ENCODE measurements at regions not wholly inside any gene's neighbourhood (a gene's known extent, or its start where the extent isn't known, plus 50 kb on each side); places are given as distances from the start of the nearest gene placed in this dataset.

GRCh38 chr5:2208239-2208544 lies 325.5 kb upstream of the IRX4 start:
- Histone ChIP-seq H4K20me1 (replicated peaks in 1 of 2; ENCODE audit: control insufficient read depth in 1 of 2, insufficient read depth in 2 of 2, low read length in 2 of 2) (no peaks in the 10 kb centered on the region), H2AK5ac (ENCODE audit: low read depth, low read length) (no peak overlapping the region), H3K27me3 (replicated peaks in 1 of 4; ENCODE audit: control insufficient read depth in 3 of 4, extremely low read depth in 1 of 4, insufficient read depth in 3 of 4, low read length in 3 of 4) (no peaks in the 10 kb centered on the region; a peak in 2 of 7 replicates), H4K5ac (ENCODE audit: insufficient read length, low read depth, low read length) (no peak overlapping the region), H3K79me2 (ENCODE audit: control insufficient read depth in 1 of 2, insufficient read depth in 2 of 2, low read length in 2 of 2) (no peaks in the 10 kb centered on the region), H2BK15ac (ENCODE audit: low read length) (no peak overlapping the region), H3K56ac (replicated peaks; ENCODE audit: insufficient read length, low read depth, low read length) (no peak overlapping the region), H3K4ac (replicated peaks; ENCODE audit: insufficient read length, low read depth, low read length) (no peak overlapping the region), H2BK12ac (ENCODE audit: low read depth, low read length) (no peak overlapping the region), H3K79me1 (ENCODE audit: low read depth, low read length) (no peaks in the 10 kb centered on the region), H2AFZ (ENCODE audit: low read length) (no peak overlapping the region), H3K9ac (replicated peaks in 1 of 4; ENCODE audit: extremely low read depth in 1 of 4, low read depth in 3 of 4, low read length in 3 of 4) (no peak overlapping the region), H4K91ac (replicated peaks; ENCODE audit: insufficient read length, low read length) (no peak overlapping the region), H3K9me3 (ENCODE audit: insufficient read depth in 2 of 2, low read depth in 1 of 2, low read length in 1 of 2) (no peaks in the 10 kb centered on the region), H3K4me1 (replicated peaks in 1 of 4; ENCODE audit: control insufficient read depth in 3 of 4, insufficient read depth in 4 of 4, low read length in 3 of 4) (peaks cover 0 to 6% (median 4%) of the 10 kb centered on the region in 4 experiments; a peak in 4 of 7 replicates), H3K18ac (ENCODE audit: extremely low read depth, low read length) (no peak overlapping the region), H3K4me3 (ENCODE audit: extremely low read depth in 1 of 4, insufficient read depth in 2 of 4, low read depth in 3 of 4, low read length in 4 of 4) (no peak overlapping the region), H2BK20ac (ENCODE audit: low read length) (no peak overlapping the region), H2BK5ac (ENCODE audit: low read depth, low read length) (no peak overlapping the region), H4K8ac (ENCODE audit: extremely low read depth, insufficient read depth, low read length) (no peak overlapping the region), H3K14ac (ENCODE audit: insufficient read length) (no peak overlapping the region), H3K23ac (ENCODE audit: insufficient read length) (no peak overlapping the region), H3K4me2 (ENCODE audit: insufficient read depth in 1 of 2, low read depth in 2 of 2, low read length in 2 of 2) (no peak overlapping the region), H2BK120ac (replicated peaks; ENCODE audit: low read depth, low read length) (no peak overlapping the region), H3K23me2 (ENCODE audit: low read depth, low read length) (no peaks in the 10 kb centered on the region), H3K36me3 (ENCODE audit: control insufficient read depth in 2 of 4, insufficient read depth in 4 of 4, low read length in 3 of 4) (no peaks in the 10 kb centered on the region), H3K27ac (ENCODE audit: low read depth, low read length) (no peak overlapping the region)
- DNase-seq (ENCODE audit: low read depth in 1 of 2, low spot score in 2 of 2), result no peak
- ChIA-PET POLR2A (ENCODE audit: partially characterized antibody) (no interaction called here), CTCF (ENCODE audit: partially characterized antibody) (interaction anchor here (0.9 to 2.5 kb wide), 6 partner anchors 11 to 203 kb away, joined by 3 to 5 read pairs (median 4); no protein-coding TSS in a partner anchor)
- TF ChIP-seq TAF1 (IDR thresholded peaks at IDR 0.05; ENCODE audit: low read depth, low read length) (no peak), KDM1A (IDR thresholded peaks at IDR 0.05; ENCODE audit: borderline replicate concordance, low read length) (no peak), GTF2F1 (IDR thresholded peaks at IDR 0.05; ENCODE audit: borderline replicate concordance, low read depth, low read length) (no peak), SP4 (IDR thresholded peaks at IDR 0.05; ENCODE audit: low read length) (no peak), EGR1 (IDR thresholded peaks at IDR 0.05; ENCODE audit: borderline replicate concordance, low read depth, low read length) (no peak), CHD2 (IDR thresholded peaks at IDR 0.05; ENCODE audit: low read length) (no peak), SP1 (IDR thresholded peaks at IDR 0.05; ENCODE audit: low read depth, low read length) (no peak), SP2 (IDR thresholded peaks at IDR 0.05; ENCODE audit: low read length) (no peak), SIX5 (IDR thresholded peaks at IDR 0.05; ENCODE audit: low read depth, low read length) (no peak), MAFK (IDR thresholded peaks at IDR 0.05; ENCODE audit: low read depth, low read length) (no peak), TBP (IDR thresholded peaks at IDR 0.05; ENCODE audit: low read depth, low read length) (no peak), TEAD4 (IDR thresholded peaks at IDR 0.05; ENCODE audit: low read depth, low read length) (no peak), NRF1 (IDR thresholded peaks at IDR 0.05; ENCODE audit: low read depth, low read length) (no peak)
- TF ChIP-seq, protein P1, sequence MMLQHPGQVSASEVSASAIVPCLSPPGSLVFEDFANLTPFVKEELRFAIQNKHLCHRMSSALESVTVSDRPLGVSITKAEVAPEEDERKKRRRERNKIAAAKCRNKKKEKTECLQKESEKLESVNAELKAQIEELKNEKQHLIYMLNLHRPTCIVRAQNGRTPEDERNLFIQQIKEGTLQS (IDR thresholded peaks at IDR 0.05; ENCODE audit: insufficient read depth, low read depth, low read length), result no peak
- WGBS, 2 experiments (ENCODE audit: extremely low coverage in 1 of 2, insufficient coverage in 1 of 2, insufficient read length in 1 of 2, insufficient replicate concordance in 2 of 2, low coverage in 1 of 2, low lambda C conversion rate in 2 of 2, missing lambda C conversion rate in 1 of 2), result 39% methylated on average over 5 of the region's 5 CpGs; no CpG with 5 or more reads in 1 of the 2 experiments
- FAIRE-seq, result no peak

All from H1 (cell line).